Activated CD8-positive, alpha-beta memory T cell treated with anti-CD3 and anti-CD28 coated beads, Interleukin-2, amount 50 U/mL, for 48 hours (primary cell): ENCODE measurements at regions not wholly inside any gene's neighbourhood (a gene's known extent, or its start where the extent isn't known, plus 50 kb on each side); places are given as distances from the start of the nearest gene placed in this dataset.

Source experiments
- DNase-seq: peaks from one replicate; pipeline ENCODE4 v3.0.0-alpha.2; 2020

DNA sequence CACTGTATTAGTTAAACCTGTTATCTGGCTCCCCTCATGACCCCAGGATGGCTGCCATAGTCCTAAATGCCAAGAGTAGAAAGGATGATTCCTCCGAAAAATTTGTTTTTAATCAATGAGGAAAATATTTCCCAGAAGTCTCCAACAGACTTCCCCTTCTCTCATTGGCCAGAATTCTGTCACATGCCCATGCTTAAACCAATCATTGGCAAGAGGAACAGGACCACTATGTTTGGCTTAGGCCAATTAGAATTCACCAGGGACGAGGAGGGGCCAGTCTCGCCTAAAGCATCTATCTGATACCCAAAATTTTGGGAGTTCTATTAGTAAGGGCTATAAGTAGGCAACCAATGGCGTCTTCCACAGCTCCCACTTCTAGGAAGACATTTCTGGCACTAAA, 71.2 kb upstream of the IL6 start:
- no peak for DNase-seq

DNA sequence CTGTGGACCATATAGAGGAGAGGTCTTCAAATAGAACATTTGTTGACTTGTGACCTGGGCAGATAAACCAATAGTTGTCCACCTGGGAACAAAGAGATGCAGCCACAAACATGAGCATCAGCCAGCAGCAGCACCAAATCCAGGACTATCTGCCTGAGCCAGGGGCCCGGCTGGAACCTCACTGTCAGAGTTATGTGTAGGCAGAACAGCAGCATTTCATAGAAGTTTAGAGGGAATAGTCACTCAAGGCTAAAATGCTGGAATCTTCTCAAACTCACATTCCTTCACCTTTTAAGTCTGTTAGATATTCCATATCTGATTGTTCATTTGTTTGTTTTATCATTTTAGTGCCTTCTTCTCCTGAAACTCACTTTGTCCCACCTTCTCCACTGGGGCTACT, 72.2 kb upstream of the IL6 start:
- DNase-seq: no peak

DNA sequence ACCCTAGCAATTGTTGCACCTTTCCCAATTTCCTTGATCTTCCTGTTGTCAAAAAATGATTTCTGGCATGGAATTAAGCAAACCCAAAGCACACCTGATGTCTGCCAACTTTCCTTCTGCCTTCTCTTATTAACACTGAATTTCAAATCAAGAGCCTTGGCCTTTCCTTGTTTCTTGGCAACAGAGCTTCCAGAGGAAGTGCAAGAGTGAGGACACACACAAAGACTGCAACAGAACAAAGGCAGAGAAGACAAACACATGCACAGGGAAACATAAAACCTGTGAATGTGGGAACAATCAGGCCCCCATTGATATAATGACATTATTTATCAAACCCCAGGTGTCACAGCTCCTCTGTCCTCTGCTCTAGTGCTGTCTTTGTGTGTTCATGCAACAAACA, 73.0 kb upstream of the IL6 start:
- DNase-seq: no peak

DNA sequence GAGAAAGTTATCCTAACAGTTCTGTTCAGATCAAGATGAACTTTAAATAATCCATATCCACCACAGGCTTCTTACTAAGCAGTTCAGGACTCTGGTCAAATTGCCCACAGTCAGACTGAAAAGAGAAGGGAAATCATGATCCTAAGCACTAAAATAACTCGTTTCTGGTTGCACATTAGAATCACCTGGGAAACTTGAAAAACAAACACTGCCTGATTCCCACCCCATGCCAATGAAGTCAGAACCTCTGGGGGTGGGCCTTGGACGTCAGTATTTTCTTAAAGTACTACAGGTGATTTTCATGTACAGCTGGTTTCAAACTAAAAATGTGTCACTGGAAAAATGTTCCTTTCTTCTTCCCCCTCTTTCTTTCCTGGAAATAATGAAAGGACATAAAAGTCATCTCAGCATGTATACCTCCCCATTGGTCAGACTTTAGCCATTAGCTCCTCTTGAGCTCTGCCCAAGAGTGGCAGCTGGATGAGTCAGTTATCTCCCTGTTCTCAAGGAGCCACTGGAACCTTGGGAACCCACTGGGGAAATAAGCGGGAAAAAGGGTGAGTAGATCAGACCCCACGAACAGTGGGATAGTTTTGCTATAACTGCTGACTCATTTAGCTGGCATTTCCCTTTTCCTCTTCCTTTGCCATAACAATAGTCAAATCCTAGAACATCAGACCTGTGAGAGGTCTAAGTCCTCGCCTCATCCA, 75.3 kb upstream of the IL6 start:
- DNase-seq: no peak

DNA sequence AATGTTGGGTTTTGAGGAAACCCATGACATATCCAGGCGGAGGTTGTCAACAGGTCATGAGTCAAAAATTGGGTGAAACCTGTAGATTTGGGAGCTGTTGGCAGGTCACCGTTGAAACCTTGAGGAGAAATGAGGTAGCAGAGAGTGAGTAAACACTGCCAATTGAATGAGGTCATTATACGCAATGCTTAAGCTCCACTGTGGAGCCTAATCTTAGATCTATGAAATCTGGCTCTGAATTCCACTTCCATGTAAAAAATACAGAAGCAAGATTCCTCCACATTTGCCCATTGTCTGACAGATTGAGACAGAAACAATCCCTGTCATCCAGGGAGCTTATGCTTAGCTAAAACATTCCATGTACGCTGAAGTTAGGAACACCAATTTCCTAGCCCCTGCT, 76.0 kb upstream of the IL6 start:
- no peak for DNase-seq

DNA sequence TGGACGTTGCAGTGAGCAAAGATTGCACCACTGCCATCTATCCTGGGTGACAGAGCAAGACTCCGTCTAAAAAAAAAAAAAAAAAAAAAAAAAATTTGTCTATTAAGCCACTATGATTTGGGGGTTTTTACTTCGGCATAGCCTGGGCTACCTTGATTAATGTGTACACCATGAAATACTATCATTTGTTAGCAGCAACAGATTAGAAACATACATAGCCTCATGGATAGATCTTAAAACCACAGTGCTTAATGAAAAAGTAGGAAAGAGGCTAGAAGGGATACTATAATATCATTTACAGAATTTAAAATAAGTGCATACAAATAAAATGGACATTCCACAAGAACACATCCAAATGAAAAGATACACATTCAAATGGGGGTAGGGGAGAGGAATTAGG, 77.3 kb upstream of the IL6 start:
- no peak for DNase-seq

DNA sequence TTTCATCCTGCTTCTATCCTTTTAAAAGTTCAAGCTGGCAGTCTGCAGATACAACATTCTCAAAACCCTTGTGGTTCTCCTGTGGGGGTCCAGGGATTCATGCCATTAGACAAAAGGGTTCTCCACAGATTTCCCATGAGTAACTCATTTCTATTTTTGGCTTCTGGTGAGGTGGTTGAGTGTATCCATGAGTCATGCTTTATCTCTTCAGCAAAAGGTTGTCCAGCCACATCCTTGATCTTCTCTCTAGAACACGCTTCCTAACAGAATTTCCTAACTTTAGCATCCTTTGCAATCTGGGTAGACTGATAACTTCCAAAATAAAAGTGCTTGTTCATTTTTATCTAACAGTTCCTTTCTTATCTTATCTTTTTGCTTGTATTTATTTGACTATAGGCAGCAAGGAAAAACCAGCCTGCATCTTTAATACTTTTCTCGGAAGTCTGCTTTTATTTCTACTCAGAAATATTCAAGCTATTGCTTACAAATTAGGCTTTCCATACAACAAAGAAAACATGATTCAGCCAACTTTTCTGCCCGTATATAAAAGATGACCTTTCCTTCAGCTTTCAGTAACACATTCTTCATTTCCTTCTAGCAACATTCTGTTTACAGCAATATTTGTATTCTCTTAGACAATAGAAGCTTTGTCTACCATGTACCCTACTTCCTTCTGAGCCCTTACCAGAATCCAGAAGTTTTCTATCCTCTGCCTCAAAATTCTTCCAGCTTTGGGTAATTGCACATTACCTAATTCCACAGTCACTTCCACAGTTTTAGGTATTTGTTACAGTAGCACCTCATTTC, 79.3 kb upstream of the IL6 start:
- DNase-seq: no peak

DNA sequence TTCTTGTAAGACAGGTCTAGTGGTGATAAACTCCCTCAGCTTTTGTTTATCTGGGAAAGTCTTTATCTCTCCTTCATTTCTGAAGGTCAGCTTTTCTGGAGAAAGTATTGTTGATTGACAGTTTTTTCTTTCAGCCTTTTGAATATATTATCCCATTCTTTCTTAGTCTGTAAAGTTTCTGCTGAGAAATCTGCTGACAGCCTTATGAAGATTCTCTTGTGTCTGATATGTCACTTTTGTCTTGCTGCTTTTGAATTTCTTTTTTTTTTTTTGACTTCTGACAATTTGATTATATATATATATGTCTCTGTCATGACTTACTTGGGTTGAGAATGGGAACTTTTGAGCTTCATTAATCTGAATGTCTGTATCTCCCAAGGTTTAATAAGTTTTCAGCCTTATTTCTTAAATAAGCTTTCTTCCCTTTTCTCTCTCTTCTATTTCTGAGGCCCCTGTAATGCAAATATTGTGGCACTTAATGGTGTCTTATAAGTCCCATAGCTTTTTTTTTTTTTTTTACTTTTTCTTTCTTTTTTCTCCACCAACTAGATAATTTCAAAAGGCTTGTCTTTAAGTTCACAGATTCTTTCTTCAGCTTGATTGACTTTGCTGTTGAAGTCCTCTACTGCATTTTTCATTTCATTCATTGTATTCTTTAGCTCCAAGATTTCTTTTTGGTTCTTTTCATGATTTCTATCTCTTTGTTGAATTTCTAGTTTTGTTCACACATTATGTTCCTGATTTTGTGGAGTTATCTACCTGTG, 81.4 kb upstream of the IL6 start:
- DNase-seq: no peak

DNA sequence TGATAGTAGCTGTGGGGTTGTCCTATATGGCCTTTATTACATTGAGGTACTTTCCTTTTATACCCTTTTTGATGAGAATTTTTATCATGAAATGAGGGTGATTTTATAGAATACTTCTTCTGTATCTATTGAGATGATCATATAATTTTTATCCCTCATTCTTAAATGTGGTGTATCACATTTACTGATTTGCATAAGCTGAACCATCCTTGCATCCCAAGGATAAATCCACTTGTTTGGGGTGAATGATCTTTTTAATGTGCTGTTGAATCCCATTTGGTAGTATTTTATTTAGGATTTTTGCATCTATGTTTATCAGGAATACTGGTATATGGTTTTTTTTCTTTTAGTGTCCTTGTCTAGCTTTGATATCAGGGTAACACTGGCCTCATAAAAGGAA, 84.5 kb upstream of the IL6 start:
- no peak for DNase-seq

DNA sequence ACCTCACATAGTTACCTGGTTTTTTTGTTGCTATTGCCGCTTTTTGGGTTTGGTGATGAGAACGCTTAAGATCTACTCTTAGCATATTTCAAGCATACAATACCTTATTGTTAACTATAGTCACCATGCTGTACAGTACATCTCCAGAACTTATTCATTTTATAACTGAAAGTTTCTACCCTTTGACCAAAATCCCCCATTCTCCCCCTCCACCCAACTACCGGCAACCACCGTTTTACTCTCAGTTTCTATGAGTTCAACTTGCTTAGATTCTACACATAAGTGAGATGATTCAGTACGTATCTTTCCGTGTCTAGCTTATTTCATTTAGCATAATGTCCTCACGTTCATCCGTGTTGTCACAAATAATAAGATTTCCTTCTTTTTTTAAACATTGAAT, 86.7 kb upstream of the IL6 start:
- DNase-seq: no peak

DNA sequence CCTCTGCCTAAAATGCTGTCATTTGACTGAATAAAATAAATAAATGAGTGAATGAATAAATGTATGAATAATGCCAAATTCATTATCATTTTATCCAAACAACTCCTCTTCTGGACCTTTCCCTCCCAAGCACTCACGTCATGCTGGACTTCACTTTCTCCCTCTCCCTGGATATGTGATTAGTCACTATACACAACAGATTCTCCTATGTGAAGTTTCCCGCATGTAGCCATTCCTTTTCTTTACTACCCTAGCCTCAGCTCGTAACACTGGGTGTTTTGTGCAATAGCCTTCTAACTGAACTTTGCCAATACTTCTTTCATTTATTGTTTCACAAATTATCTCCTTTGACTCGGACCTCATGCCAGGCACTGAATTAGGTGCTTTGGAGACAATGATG, 87.6 kb upstream of the IL6 start:
- no peak for DNase-seq

DNA sequence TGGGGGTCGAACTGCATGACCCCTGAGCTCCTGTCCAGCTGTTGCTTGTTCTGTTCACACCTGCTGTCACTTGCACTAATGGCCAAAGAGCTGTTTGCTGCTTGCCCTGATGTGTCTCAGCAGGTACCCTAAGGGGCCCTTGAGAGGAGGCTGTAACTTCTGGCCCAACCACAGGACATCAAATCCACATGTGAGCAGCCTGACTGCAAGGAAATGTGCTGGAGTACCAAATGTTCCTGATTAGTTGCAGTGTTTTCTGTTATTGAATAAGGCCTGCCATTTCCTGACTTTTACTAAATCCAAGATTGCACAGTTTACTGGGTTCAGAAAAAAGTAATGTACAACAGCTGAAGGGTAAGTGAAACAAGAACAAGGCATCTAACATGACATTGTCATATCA, 91.7 kb upstream of the IL6 start:
- DNase-seq: no peak

DNA sequence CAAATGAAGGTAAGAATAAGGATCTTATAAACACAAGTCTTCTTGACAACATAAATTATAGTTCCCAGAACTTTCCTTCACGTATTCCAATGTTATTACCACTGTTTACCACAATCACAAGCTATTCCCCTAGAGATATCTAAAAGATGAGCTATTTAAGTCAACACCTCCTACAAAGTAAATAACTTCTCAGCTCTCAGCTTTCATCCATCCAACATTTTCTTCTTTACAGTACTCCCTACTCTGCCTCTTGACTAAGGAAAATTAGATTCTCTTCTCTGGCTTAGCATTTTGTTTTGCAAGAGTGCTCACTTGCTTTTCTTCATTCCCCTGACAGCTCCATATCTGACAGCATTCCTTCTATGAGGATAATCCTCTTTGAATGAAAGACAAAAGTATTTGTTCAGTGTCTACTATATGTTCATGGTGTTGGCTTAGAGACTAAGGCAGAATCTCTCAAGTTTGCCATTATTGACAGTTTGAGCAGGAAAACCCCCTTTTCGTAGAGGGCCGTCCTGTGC, 93.0 kb upstream of the IL6 start:
- DNase-seq: no peak

DNA sequence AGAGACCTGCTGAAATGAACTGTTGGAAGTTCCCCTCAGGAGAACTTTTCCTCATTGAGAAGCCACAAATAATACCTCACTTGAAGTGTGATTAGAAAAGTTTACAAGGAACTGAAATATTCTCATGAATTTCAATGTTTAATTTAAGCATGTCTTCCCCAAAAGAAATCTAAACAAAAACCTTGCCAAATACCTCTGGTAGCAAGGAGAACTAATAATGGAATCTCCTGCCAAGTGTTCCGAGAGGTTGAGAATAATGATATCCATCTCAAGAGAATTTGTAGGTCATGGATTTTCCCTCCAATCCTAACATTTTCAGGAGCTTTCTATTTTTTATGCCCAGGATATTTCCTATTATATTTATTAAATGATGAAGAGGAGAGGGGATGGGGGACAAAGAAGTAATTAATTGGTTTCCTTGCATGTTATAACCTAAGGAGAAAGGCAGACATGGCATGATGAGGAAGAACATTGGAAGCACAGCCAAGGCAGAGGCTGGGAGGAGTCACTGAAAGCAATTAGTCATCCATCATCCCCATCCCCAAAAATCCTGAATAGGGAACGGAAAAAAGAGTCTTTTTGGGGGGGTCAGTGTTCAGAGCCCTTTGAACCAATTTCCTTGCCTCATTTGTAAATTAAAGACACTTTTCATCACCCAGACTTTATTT, 93.6 kb upstream of the IL6 start:
- DNase-seq: no peak

DNA sequence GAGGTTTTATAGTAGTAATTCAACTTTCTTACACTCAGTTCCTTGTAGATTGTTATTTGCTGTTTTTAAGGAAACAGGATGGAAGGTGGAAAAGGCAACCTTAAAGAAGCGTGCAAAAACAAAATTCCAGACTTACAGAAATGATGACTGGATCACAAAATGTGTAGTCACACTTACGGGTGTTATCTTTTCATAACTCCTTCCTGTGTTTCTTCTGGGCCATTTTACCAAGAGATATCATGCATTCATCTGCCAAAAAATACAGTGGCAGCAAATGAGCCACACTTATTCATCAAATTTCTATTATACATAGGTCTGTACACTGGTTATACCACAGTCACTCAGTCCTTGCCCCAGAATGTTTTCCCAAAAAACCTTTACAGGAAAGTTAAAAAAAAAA, 94.3 kb upstream of the IL6 start:
- DNase-seq: no peak

DNA sequence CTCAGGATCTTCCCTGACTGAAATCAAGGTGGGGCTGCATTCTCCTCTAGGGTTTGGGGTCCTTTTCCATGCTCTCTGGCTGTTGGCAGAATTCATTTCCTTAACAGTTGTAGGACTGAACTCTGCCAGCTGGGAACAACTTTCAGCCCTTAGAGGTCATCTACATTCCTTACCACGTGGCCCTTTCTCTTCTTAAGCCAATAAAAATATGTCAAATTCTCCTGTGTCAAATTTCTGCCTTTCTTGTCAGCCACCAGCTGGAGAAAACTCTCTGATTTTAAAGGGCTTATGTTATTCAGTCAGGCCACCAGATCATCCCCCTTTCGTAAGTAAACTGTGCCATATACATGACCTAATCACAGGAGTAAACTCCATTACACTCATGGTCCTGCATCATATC, 95.3 kb upstream of the IL6 start:
- no peak for DNase-seq

DNA sequence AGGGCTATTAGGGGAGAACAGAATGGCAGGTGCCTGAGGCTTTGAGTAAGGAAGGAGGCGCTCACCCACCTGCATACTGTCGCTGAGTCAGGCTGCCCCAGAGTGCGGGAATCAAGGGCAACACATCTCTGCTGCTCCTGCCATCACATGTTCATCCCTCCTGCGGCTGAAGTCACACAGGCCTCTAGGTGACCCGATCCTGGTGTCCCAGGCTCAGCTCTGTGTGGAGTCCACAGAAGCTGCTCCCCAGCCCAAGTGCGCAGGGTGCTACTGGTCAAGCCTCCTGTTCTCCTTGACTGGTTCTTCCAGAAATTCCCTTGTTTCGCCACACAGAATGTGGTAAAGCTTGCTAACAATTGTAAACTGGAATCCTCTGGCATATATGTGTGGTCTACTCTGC, 96.9 kb upstream of the IL6 start:
- no peak for DNase-seq

DNA sequence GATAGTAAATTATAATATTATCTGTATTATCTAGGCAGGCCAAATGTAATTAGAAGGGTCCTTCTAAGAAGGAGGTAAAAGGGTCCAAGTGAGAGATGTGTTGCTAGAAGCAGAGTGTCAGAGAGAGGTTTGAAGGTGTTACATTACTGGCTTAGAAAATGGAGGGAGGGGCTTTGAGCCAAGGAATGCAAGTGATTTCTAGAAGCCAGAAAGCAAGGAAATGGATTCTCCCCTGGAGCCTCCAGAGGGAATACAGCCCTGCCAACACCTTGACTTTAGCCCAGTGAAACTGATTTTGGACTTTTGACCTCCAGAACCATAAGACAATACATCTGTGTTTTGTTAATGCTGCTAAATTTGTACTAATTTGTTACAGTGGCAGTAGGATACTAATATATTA, 97.9 kb upstream of the IL6 start:
- DNase-seq: no peak

DNA sequence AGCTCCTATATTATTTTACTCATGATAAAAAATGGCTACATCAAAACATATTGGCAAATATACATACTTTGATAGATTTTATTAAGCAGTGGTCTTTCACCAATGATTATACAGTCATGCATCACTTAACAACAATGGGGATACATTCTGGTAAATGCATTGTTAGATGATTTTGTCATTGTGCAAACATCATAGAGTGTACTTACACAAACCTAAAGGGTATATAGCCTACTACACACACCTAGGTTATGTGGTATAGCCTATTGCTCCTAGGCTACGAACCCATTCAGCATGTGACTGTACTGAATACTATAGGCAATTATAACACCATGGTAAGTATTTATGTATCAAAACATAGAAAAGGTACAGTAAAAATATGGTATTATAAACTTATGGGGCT, 98.9 kb upstream of the IL6 start:
- DNase-seq: no peak

DNA sequence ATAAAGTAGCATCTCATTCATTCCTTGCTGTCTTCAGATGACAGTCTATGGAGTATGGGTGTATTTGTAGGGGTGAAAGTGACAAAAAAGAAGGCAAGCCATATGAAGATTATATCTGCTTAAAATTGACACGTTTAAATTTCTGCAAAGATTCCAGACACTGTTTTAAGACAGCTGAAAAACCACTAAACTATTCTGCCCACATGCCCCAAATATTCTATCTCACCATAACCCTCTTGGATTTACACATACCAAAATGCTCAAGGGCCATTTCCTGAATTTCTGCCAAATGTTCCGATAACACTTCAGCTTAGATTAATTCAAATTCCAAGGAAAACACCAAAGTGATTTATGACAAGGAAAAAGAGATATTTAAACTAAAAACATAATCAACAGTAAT, 99.9 kb upstream of the IL6 start:
- DNase-seq: no peak

DNA sequence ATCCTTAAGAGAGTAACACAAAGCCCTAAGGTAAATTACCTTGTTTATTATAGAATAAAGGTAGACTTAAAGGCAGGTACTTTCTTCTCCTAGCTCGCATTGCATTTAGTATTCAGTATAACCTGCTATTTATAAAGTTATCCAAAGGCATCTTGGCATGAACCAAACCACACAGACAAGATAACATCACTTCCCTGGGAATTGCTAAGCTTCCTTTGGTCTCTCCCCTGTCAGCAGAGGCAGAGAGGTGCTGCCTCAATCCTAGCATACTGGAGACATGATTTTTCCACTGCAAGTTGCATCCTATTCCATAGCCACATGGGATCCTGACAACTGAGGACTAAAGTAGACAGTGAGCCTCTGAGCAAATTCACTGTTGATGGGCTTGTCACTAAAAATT, 101.7 kb upstream of the IL6 start:
- DNase-seq: no peak

DNA sequence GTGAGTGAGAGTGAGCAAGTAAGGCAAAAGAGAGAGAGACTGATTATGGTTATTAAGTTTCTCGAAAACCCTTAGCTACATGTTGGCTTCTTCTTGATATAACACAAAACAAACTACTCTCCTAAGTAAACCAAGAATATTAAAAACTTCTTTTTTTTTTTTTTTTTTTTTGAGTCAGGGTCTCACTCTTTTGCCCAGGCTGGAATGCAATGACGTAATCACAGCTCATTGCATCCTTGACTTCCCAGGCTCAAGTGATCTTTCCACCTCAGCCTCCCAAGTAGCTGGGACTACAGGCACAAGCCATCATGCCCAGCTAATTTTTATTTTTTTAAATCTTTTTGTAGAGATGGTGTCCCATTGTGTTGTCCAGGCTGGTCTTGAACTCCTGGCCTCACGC, 102.2 kb upstream of the IL6 start:
- DNase-seq: no peak

DNA sequence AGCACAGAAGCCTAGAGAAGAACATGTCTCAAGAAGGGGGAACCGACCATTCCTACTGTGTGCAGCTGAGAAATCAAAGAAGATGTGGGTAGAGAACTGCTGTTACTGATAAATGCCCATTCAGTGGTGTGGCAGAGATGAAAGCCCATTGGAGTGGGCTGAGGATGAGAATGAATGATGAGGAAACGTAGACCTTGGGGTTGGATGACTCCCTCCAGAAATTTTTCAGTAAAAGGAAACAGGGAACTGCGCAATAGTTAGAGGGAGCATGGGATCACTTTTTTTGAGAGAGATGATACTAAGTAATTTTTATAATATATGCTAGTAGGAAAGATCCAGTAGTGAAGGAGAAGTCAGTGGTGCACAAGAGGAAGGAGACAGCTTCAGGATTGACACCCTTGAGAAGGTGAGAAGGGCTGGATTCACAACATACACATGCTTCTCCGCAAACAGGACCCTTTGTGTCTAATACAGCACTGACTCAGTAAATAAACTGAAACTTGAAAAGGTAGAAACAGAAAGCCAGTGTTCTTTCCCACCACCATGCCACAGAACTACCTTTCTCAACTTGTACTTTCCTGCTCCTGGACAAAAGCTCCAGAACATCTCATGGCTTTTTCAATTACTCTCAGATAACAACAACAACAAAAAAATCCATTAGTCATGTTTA, 104.7 kb upstream of the IL6 start:
- DNase-seq: no peak
